Glomerular visceral epithelial cell (primary cell): ENCODE measurements at regions not wholly inside any gene's neighbourhood (a gene's known extent, or its start where the extent isn't known, plus 50 kb on each side); places are given as distances from the start of the nearest gene placed in this dataset.

Source experiments
- DNase-seq: peaks from one replicate; pipeline ENCODE4 v3.0.0-alpha.2; 2016; ENCODE audit errors: extremely low spot score

DNA sequence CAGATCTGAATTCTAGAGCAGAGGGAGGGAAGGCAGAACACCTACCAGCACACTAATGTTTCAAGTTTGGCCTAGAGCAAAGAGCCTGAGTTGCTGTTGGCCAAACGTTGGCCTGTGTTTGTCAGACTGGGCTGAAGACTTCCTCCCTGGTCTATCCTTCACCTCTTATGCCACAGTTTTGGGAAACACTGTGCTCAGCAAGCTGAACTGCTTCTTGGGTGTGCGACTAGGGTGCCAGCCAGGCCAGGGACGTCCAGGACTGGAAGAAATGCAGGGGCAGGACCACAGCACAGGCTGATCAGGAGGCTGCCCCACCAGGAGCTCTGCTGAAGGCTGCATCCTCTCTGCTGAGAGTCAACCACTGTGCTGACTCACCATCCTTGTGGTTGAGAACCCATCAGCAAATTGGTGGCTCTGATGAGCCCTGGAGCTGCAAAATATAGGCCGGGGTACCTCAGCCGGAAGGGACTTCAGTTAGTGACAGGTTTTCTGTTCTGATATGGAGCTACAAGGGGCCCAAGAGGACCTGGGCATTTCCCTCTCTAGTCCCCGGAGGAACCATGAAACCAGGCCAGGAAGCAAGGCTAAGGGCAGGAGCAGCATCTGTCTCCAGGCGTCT, 131.6 kb upstream of the RASGRP1 start:
- DNase-seq: peak; percentile 65

DNA sequence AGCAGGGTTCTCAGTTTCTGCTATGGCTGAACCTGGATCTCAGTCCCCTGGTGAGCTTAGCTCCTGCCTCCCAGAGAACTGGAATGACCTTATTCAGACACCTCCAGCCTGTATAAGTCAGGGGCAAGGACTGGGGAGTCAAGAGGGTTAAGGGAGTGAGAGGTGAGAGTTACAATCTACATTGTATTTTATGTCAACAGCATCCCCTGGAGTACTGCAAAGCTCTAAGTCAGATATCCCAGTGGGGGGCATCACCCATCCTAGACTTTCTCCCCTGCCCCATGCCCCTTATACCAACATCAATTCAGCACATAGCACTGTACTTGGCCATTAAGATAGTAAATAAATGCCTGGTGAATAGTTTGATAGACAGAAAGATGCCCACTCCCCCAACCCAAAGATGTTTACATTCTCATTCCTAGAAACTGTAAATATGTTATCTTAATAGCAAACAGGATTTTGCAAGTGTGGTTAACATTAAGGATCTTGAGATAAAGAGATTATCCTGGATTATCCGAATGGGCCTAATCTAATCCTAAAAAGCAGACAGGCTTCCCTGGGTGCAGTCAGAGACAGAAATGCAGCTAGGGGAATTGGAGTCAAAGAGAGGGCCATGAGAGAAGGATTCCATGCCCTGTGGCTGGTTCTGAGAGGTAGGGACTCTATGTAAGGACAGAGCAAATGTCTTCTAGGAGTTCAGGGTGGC, 132.3 kb upstream of the RASGRP1 start:
- no peak for DNase-seq

DNA sequence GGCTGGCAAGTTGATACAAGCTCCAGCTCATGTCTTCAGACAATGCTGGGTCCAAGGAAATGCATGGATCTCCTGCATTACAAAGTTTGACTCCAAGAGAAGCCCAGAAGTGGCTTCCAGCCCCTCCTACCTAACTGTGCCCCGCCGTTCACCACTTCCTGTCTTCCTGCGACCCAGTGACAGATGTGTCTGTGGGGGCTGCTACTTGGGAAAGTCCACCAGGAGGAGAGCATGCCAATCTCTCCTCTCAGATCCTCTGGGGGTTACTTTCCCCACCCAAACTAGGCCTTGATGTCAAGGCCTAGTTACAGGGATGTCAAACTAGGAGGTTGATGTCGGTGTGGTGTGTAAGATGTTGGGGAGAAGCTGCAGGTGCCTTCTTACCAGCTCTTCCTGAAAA, 133.6 kb upstream of the RASGRP1 start:
- DNase-seq: no peak

DNA sequence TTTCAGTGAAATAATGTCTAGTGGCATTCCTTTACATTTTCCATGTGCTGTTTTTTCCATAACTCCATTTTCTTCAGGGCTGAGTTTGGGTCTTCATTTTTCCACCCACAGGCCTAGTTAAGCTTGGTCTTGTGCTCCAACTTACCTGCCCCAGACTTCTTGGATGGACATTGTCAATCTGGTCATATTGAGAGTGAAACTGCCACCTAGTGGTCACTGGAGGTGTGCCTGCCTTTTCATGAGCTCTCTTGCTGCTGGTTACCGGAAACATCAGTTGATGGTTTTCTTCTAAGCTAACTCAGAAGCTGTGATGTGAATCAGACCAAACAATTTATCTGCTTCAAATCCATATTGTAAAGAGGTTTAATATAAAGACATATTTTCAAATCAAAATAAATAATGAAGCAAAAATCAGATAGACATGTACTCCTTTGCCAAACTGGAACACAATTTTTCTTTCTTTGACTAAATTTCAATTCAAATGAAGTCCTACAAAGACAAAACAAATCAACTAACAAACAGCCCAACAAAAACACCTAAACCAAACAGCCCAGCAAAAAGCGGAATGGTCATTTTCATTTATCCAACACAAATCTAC, 135.1 kb upstream of the RASGRP1 start:
- peak; percentile 63 for DNase-seq

DNA sequence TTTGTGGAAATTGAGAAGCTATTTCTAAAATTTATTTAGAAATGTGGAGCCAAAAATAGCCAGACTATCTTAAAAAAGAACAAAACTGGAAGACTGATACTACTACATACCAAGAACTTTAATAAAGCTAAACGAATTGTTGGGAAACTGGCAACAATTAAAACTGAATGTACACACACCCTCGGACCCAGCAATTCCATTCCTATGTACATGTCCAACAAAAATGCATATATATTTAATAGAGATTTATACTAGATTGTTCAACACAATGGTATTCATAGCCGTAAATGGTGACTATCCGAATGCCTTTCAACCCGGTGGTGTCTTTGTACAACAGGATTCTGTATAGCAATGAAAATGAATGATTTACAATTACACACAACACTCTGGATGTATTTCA, 136.5 kb upstream of the RASGRP1 start:
- no peak for DNase-seq

DNA sequence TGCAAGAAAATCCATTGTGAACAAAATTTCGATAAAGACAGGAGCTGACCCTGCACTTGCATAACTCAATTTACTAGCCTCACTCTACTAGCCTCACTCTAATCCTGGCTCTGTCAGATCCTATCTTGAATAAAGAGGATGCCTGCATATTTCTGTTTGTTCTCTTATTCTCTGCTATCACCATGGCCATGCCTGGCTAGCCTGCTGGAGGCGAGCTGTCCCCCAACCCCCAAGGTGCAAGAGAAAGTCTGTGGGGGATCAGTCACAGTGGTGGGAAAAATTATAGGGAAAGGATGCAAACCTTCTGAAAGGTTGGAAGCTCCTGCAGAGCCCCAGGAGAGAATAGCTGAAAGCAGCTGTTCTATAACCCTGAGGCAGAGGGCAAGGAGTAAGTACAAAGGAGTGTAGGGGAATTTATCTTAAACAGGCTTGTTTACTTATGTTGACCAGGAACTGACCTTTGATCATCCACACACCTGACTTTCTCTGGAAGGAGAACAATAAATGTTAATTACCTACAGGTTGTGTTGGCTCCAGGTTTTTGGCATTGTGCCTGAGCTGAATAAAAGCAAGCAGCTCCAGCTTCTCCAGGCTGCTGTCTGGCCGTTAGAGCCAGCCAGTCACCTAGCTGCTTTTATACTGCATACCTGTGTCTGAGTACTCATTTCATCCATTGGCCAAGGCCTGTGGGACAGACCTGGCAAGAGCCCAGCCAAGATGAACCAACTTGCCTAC, 137.7 kb upstream of the RASGRP1 start:
- DNase-seq: no peak

DNA sequence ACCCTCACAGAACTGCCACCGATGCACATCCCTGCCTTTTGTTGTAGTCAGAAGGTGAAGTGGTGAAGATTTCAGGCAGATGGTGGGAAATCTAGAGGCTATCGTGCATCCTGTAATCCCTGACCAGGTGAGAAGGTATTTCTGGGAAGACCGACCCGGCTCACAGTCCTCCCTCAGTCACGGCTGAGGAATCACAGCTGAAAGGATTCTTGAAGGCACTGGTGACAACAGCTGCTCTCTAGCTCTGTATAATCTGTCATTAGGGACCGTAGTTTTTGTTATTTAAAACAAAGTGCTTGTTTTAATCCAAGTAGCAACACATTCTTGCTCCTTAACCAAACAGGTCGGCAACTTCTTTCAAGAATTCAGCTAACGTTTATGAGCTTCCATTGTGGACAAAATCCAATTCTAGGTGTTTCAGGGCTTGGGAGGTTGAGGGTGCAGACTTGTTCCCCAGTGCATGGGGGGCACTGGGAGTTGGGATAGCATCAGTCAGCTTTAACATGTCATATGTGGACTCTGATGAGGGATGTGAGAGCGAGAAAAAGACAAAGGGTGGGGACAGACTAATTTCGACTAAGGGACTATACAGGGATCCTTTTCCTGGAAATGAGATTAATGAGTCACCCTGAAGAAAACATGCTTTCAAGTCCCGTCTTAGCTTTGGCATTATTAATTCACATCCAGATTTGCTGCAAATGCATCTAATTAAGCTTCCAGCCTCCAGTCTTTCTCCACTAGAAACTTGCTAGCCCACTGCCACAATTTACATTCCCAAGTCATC, 141.0 kb upstream of the RASGRP1 start:
- DNase-seq: no peak

DNA sequence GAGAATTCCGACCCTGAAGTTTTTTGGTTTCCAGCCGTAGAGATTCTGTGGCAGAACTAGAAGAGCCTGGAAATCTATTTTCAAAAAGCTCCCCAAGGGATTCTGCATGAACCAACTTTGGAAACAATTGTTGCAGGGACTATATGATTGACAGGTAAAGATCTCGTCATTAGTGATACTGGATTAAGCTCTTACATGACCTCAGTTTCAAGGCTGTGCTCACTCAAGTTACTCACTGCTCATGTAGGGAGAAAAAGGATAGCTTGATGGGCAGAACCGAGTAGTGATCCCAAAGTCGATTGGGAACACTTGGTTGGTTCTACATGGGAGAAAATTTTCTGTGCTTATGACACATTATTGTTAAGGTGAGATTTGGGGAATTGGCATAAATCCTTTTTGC, 142.3 kb upstream of the RASGRP1 start:
- no peak for DNase-seq

DNA sequence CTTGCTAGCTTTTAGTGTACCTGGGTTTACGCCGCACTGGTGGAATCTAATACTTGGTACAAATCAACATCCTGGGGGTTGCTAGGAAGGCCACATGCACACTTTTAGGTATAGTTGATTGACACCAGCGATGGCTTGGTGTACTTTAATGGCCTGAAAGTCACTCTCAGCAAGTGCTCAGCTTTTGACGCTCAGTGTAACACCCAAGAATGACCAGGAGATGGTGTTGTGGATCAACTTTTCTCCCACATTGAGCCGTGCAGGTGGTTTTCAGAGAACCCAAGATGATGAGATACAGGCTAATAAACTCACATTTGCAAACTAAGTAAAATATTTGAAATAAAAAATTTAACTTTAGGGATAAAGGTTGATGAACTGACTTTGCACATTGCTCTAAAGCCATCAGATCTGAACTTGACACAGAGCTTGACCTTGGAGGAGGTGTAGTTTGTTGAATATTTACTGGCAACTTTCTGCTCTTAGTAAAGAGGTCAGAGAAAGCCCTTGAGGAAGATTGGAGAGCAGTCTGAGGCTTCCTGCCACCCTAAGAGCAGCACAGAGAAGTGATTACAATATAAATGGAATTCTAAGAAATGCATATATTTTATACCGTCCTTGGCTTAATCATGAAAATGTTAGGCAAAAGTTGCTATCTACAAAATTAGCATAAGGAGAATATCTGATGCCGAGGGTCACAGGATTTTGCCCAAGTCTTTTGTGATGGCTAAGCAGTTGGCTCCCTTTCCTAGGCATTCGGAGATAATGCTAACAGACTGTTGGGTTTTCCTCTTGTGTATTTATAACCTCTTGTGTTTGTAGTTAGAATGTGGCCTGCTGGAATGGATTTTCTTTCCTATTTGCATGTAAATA, 143.4 kb upstream of the RASGRP1 start:
- DNase-seq: peak; percentile 72

DNA sequence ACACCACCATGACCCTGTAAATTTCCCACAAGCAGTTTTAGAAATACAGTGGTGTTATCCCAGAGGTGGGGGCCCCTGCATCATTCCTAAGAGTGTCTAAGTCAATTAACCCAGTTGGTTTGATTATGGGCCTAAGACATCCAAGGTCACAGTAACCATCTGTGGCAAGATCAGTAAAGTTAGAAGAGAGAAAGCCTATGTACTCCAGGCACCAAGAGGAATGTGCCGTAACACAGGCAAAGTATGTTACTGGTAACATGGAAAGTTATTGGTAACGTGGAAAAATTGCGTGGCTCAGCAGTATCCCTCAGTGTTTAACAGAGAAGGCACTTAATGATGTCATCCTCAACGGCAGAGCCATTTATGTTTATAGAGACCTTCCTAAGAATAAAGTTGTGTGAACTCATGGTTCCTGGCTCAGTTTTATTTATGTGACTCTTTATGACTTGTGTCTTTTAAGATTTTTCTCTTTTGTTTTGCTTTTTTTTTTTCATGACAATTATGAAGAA, 144.1 kb upstream of the RASGRP1 start:
- no peak for DNase-seq

DNA sequence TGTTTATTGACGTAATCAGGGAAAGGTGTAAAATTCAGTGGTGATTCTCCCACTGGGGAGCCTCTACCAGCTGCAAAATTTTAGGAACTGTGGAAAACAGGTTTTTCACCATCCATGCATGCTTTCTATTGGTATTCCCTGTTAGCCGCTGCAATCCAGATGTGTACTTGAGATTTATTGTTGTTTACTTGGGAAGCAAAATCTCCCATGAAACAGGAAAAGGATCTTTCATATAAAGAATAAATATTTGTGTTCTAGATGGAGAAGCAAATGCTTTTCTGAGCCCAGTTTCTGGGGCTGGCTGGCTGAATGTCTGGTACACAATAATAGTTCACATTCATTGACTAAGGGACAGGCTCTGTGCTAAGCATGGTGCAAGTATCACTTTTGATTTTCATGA, 144.6 kb upstream of the RASGRP1 start:
- no peak for DNase-seq

DNA sequence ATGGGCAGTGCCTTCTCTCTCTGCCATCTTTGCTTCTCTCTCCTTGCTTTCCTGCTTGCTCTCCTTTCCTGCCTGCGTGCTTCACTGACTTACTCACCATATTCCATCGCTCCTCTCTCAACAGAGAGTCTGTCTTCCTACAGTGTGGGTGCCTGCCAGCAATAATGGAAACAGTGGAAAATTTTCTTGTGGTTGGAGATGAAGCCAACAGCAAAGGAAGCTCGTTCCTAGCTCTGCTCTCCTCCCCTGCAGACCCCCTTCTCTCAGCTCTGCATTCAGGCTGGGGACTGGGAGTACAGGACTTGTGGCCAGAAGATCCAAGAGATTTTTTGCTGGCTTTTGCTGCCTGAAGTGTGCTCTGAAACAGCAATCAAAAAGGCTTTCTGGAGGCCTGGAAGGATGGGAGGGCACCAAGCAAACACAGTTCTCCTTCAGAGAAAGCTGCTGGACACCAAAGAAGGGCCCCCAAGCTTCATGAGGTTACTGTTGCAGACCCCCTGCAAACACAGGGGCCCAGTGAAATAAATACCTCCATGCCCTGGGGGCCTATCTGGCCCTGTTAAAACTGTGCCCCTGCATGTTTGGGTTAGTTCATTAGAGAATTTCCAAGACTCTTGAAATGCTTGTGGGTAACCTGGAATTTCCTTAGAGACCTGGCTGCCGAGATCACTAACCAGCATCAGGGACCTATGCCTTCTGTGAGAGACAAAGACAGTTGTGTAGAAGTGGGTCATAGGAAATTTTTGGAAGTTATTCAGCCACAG, 149.9 kb upstream of the RASGRP1 start:
- DNase-seq: peak; percentile 96

DNA sequence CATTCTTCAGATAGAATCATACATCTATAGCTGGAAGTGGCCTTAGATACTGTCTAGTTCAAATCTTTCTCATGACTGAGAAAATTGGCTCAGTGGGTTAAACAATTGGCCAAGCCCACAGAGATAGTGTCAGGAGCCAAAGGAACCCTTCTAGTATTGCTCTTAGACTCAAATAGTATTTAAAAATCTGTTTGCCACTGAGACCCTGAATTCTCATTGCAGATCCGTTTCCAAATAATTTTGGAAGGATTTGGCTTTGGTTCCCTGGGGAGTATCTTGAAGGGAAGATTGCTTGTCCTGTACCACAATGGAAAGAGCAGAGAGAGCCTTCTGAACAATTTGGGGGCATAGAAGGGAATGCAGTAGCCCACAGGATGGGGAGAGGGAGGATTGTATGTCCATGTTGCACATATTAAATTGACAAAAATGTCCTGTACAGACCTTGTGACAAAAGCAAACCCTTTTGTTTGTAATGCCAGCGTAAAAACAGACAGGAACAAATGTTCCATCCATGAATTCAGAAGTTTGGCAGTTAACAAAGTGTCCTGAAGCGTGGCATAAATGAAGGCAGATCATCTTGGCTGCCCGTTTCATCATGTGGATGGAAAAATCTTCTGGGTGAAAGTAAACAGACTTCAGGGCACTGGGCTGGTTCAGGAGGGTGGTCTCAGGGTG, 156.4 kb upstream of the RASGRP1 start:
- no peak for DNase-seq

DNA sequence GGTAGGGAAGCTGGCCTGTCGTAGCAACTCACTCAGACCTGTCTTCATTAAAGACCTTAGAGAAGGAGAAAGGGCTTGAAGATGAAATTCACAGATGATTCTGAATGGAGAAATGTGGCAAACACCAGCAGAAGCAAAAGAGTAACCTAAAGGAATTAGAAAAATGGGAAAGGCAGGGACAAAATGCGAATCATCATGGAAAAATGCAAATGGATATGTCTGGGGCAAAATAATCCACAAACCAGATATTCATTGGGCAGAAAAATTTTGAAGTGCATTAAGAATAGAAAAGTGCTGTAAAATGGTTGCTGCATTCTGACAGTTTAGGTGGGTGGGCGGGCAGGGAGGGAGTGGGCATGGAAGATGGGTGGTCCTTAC, 156.9 kb upstream of the RASGRP1 start:
- no peak for DNase-seq

DNA sequence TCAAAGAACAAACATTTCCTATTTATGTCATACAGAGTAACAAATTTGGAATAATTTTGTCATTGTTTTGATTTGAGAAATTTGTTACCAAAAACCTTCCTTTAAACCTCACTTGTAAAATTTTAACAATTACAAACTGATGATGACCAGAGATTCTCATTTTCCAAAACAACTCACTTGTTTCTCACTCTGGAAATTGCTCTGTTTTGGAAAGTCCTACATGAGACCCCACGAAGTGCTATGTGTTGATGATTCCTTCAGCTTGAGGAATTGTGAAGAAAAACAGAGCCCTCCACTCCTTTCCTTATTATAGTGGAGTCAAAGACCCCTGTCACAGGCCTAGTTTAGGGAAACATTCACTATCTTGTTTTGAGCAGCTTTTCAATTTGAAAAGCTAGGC, 157.6 kb upstream of the RASGRP1 start:
- DNase-seq: no peak

DNA sequence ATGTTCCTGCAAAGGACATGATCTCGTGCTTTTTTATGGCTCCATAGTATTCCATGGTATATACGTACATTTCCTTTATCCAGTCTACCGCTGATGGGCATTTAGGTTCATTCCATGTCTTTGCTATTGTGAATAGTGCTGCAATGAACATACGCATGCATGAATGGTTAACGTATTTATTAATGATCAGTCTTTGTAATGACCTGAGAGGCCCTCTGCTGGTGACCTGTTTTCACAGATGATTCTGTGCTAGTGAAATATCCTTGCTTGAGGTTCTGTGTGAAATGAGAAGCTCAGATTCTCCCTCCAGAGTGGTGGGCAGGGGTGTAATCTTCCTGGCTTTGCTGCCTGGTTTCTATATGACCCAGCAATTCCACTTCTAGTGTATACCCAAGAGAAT, 160.2 kb upstream of the RASGRP1 start:
- DNase-seq: no peak

DNA sequence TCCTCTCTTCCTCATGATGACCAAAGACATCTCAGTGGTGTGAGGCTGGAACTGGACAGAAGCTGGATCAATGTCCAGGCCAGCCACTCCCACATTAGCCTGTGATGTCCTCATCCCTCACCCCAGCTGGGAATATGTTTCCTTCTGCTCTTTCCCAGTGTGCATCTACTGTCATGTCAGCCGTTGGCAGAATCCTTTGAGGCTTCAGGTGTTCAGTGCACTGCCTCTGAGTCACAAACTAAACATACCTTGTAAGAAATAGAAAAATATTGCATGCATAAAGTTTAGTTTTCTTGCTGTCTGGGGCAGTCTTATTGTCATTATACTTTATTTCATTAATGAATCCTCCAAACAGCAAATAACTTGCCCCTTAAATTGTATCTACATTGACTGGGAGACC, 161.6 kb upstream of the RASGRP1 start:
- DNase-seq: no peak

DNA sequence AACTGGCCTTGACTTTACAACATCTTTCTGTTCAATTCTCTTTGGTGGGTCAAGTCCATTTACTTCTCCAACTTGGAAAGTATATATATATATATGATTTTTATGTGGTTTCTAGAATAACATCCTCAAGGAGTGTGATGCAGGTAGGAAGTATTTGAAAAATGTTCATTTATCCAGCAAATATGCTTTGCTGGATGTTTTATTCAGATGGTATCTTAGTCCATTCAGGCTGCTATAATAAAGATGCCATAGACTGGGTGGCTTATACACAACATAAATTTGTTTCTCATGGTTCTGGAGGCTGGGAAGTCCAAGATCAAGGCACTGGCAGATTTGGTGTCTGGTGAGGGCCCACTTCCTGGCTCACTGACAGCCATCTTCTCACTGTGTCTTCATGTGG, 168.7 kb upstream of the RASGRP1 start:
- no peak for DNase-seq

DNA sequence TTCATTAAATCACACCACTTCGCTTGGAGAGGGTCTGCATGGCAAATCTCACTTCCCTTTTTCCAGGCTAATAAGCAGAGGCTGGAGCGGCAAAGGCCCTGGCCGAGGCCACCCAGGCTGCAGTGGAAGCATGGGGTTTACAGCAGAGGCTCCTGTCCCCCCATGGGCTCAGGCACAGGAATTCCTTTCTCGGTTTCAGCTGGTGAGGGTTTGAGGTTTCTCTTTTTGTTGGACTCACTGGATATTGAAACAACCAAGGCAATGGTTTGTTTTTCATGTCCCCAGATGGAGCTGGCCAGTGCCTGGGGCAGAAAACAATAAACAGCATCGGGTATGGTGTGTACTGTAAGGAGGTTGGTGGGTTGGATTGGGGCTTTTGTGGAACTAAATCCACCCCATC, 175.6 kb upstream of the RASGRP1 start:
- DNase-seq: no peak

DNA sequence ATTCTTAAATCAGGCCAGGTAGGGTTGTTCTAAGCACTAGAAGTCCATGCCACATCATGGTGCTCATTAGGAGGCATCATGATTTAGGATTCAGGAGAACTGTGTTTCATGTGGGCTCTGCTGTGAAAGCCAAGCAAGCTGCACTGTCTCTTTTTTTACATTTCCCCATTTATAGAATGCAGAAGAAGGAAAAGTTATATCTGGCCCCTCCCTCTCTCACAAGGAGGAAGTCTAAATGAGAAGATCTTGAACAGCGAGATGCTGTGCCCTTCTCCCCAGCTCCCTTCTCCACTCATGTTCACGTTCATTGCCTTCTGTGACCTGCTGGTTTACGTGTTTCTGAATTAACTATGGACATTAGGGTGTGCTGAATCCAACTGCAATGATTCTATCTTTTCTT, 178.5 kb upstream of the RASGRP1 start:
- no peak for DNase-seq
